ENCODE measurements at regions not wholly inside any gene's neighbourhood (a gene's known extent, or its start where the extent isn't known, plus 50 kb on each side); places are given as distances from the start of the nearest gene placed in this dataset.

DNA sequence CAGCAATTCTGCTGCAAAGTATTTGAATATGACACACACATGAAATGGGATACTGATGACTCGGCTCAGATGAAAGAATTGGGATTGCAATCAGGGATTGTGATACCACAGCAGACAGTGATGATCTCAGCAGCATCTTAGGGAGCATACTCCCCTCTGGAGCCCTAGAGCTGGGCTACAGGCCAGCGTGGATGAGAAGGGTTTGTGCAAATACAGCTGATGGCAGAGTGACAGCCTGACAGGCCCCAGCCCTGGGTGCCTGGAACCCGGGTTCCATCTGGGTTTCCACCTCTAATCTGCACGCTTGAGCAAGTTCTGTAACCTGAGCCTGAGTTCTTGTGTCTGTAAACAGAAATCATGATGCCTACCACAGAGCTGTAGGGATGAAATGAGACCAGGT, 418.0 kb downstream of the LRATD1 start (continued):
- no peak for TF ChIP-seq ZNF529 (tag by site-specific recombination; IDR thresholded peaks at IDR 0.05; ENCODE audit: insufficient replicate concordance)
- TF ChIP-seq ZNF514 (tag by site-specific recombination; IDR thresholded peaks at IDR 0.05) = no peak
- TF ChIP-seq ZBTB8A (tag by site-specific recombination; IDR thresholded peaks at IDR 0.05) = no peak
- 0 out of 2 replicates have a peak, but pooled peaks have one; percentile 31 for TF ChIP-seq ZBTB20 (tag by site-specific recombination; IDR thresholded peaks at IDR 0.05)
- TF ChIP-seq REST (tag by site-specific recombination; IDR thresholded peaks at IDR 0.05) = no peak
- TF ChIP-seq ZNF174 (tag by site-specific recombination; IDR thresholded peaks at IDR 0.05) = no peak
- TF ChIP-seq ZNF670 (tag by site-specific recombination; IDR thresholded peaks at IDR 0.05; ENCODE audit: low read depth) = no peak
- peak; percentile 40; the same call in 1 of the 2 replicates for TF ChIP-seq ZNF184 (tag by site-specific recombination; IDR thresholded peaks at IDR 0.05)
- TF ChIP-seq ZNF292 (tag by site-specific recombination; IDR thresholded peaks at IDR 0.05; ENCODE audit: borderline replicate concordance, low read depth) = no peak
- no peak for TF ChIP-seq TRIM28 (IDR thresholded peaks at IDR 0.05; ENCODE audit: borderline replicate concordance, low read length)
- TF ChIP-seq ZNF658 (tag by site-specific recombination; IDR thresholded peaks at IDR 0.05) = no peak
- TF ChIP-seq ZNF776 (tag by site-specific recombination; IDR thresholded peaks at IDR 0.05; ENCODE audit: borderline replicate concordance) = no peak
- TF ChIP-seq ZNF341 (tag by site-specific recombination; IDR thresholded peaks at IDR 0.05; ENCODE audit: low read depth) = no peak
- TF ChIP-seq, protein P1, sequence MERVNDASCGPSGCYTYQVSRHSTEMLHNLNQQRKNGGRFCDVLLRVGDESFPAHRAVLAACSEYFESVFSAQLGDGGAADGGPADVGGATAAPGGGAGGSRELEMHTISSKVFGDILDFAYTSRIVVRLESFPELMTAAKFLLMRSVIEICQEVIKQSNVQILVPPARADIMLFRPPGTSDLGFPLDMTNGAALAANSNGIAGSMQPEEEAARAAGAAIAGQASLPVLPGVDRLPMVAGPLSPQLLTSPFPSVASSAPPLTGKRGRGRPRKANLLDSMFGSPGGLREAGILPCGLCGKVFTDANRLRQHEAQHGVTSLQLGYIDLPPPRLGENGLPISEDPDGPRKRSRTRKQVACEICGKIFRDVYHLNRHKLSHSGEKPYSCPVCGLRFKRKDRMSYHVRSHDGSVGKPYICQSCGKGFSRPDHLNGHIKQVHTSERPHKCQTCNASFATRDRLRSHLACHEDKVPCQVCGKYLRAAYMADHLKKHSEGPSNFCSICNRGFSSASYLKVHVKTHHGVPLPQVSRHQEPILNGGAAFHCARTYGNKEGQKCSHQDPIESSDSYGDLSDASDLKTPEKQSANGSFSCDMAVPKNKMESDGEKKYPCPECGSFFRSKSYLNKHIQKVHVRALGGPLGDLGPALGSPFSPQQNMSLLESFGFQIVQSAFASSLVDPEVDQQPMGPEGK (tag by site-specific recombination; IDR thresholded peaks at IDR 0.05) = peak; percentile 48; the same call in 1 of the 2 replicates
- TF ChIP-seq ZNF155 (tag by site-specific recombination; IDR thresholded peaks at IDR 0.05) = no peak
- TF ChIP-seq ZNF777 (tag by site-specific recombination; IDR thresholded peaks at IDR 0.05; ENCODE audit: borderline replicate concordance) = no peak
- no peak for TF ChIP-seq ZNF580 (tag by site-specific recombination; IDR thresholded peaks at IDR 0.05)
- no peak for TF ChIP-seq ZNF571 (tag by site-specific recombination; IDR thresholded peaks at IDR 0.05)
- peak; percentile 45; the same call in 1 of the 2 replicates for TF ChIP-seq ZNF660 (tag by site-specific recombination; IDR thresholded peaks at IDR 0.05)
- TF ChIP-seq KLF8 (tag by site-specific recombination; IDR thresholded peaks at IDR 0.05) = 0 out of 2 replicates have a peak, but pooled peaks have one; percentile 45
- TF ChIP-seq ZNF433 (tag by site-specific recombination; IDR thresholded peaks at IDR 0.05; ENCODE audit: low read depth) = no peak
- TF ChIP-seq, protein P2, sequence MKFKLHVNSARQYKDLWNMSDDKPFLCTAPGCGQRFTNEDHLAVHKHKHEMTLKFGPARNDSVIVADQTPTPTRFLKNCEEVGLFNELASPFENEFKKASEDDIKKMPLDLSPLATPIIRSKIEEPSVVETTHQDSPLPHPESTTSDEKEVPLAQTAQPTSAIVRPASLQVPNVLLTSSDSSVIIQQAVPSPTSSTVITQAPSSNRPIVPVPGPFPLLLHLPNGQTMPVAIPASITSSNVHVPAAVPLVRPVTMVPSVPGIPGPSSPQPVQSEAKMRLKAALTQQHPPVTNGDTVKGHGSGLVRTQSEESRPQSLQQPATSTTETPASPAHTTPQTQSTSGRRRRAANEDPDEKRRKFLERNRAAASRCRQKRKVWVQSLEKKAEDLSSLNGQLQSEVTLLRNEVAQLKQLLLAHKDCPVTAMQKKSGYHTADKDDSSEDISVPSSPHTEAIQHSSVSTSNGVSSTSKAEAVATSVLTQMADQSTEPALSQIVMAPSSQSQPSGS (tag by site-specific recombination; IDR thresholded peaks at IDR 0.05; ENCODE audit: low read depth) = no peak
- TF ChIP-seq ZFP69B (tag by site-specific recombination; IDR thresholded peaks at IDR 0.05) = no peak
- TF ChIP-seq YY2 (tag by site-specific recombination; IDR thresholded peaks at IDR 0.05) = no peak
- no peak for TF ChIP-seq ZNF585B (tag by site-specific recombination; IDR thresholded peaks at IDR 0.05)
- TF ChIP-seq ZNF747 (tag by site-specific recombination; IDR thresholded peaks at IDR 0.05) = no peak
- TF ChIP-seq KLF10 (tag by site-specific recombination; IDR thresholded peaks at IDR 0.05) = no peak
- TF ChIP-seq SETDB1 (IDR thresholded peaks at IDR 0.05; ENCODE audit: insufficient read length, low read length) = no peak
- 0 out of 2 replicates have a peak, but pooled peaks have one; percentile 42 for TF ChIP-seq ZNF561 (tag by site-specific recombination; IDR thresholded peaks at IDR 0.05; ENCODE audit: borderline replicate concordance)
- no peak for TF ChIP-seq HIC1 (tag by site-specific recombination; IDR thresholded peaks at IDR 0.05)
- TF ChIP-seq, protein P3, sequence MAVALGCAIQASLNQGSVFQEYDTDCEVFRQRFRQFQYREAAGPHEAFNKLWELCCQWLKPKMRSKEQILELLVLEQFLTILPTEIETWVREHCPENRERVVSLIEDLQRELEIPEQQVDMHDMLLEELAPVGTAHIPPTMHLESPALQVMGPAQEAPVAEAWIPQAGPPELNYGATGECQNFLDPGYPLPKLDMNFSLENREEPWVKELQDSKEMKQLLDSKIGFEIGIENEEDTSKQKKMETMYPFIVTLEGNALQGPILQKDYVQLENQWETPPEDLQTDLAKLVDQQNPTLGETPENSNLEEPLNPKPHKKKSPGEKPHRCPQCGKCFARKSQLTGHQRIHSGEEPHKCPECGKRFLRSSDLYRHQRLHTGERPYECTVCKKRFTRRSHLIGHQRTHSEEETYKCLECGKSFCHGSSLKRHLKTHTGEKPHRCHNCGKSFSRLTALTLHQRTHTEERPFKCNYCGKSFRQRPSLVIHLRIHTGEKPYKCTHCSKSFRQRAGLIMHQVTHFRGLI (tag by site-specific recombination; IDR thresholded peaks at IDR 0.05) = no peak

Measured in HEK293 (cell line).